ENCODE measurements at regions not wholly inside any gene's neighbourhood (a gene's known extent, or its start where the extent isn't known, plus 50 kb on each side); places are given as distances from the start of the nearest gene placed in this dataset.

- TF ChIP-seq, protein P1, sequence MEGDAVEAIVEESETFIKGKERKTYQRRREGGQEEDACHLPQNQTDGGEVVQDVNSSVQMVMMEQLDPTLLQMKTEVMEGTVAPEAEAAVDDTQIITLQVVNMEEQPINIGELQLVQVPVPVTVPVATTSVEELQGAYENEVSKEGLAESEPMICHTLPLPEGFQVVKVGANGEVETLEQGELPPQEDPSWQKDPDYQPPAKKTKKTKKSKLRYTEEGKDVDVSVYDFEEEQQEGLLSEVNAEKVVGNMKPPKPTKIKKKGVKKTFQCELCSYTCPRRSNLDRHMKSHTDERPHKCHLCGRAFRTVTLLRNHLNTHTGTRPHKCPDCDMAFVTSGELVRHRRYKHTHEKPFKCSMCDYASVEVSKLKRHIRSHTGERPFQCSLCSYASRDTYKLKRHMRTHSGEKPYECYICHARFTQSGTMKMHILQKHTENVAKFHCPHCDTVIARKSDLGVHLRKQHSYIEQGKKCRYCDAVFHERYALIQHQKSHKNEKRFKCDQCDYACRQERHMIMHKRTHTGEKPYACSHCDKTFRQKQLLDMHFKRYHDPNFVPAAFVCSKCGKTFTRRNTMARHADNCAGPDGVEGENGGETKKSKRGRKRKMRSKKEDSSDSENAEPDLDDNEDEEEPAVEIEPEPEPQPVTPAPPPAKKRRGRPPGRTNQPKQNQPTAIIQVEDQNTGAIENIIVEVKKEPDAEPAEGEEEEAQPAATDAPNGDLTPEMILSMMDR (IDR thresholded peaks at IDR 0.05) = no peak
- TF ChIP-seq POLR2A (IDR thresholded peaks at IDR 0.05) = no peak
Measured at GRCh38 chr19:32039440-32039839, 306.0 kb upstream of the ZNF507 start.
